EL (cell line): ENCODE measurements at regions not wholly inside any gene's neighbourhood (a gene's known extent, or its start where the extent isn't known, plus 50 kb on each side); places are given as distances from the start of the nearest gene placed in this dataset.
A peak's percentile ranks its signal among the peaks of the same experiment; 100 is the strongest.

Experiments used
- DNase-seq: peaks from one replicate; pipeline ENCODE4 v3.0.0-alpha.2; 2016

GRCh38 chr11:29231991-29232390, 784.8 kb downstream of the KCNA4 start:
- DNase-seq = no peak

- no peak for DNase-seq
Observed at GRCh38 chr11:29231586-29231985, 785.2 kb downstream of the KCNA4 start.

- no peak for DNase-seq
Observed at GRCh38 chr11:29227811-29228210, 789.0 kb downstream of the KCNA4 start.

GRCh38 chr11:29224739-29225384, 792.0 kb downstream of the KCNA4 start:
- no peak for DNase-seq

GRCh38 chr11:29219531-29219930, 797.3 kb downstream of the KCNA4 start:
- DNase-seq = peak; percentile 4

- DNase-seq = no peak
Observed at GRCh38 chr11:29217901-29218300, 798.9 kb downstream of the KCNA4 start.

- DNase-seq = peak; percentile 23
Observed at GRCh38 chr11:29214833-29215232, 802.0 kb downstream of the KCNA4 start.

- DNase-seq = no peak
Observed at GRCh38 chr11:29211202-29211601, 805.6 kb downstream of the KCNA4 start.

GRCh38 chr11:29210426-29210825, 806.4 kb downstream of the KCNA4 start:
- DNase-seq = no peak

- peak; percentile 18 for DNase-seq
Observed at GRCh38 chr11:29208117-29208516, 808.7 kb downstream of the KCNA4 start.

GRCh38 chr11:29200791-29201562, 815.9 kb downstream of the KCNA4 start:
- DNase-seq = no peak

- DNase-seq = no peak
Observed at GRCh38 chr11:29190313-29190712, 826.5 kb downstream of the KCNA4 start.

- no peak for DNase-seq
Observed at GRCh38 chr11:29187215-29187614, 829.6 kb downstream of the KCNA4 start.

- DNase-seq = peak; percentile 93
Observed at GRCh38 chr11:29184939-29185890, 831.6 kb downstream of the KCNA4 start.

GRCh38 chr11:29183301-29183700, 833.5 kb downstream of the KCNA4 start:
- DNase-seq = no peak

- DNase-seq = peak; percentile 93
Observed at GRCh38 chr11:29173660-29174062, 843.2 kb downstream of the KCNA4 start.

- DNase-seq = peak; percentile 43
Observed at GRCh38 chr11:29171360-29171950, 845.4 kb downstream of the KCNA4 start.

GRCh38 chr11:29166306-29166705, 850.5 kb downstream of the KCNA4 start:
- no peak for DNase-seq

GRCh38 chr11:29163231-29163630, 853.6 kb downstream of the KCNA4 start:
- no peak for DNase-seq

- DNase-seq = no peak
Observed at GRCh38 chr11:29162491-29162890, 854.3 kb downstream of the KCNA4 start.

- DNase-seq = peak; percentile 27
Observed at GRCh38 chr11:29161191-29161590, 855.6 kb downstream of the KCNA4 start.

- DNase-seq = peak; percentile 85
Observed at GRCh38 chr11:29159552-29160465, 857.0 kb downstream of the KCNA4 start.
